Activated CD8-positive, alpha-beta memory T cell treated with anti-CD3 and anti-CD28 coated beads, Interleukin-2, amount 10 ng/mL, durations not matched to agents 7 days and 5 days (primary cell): ENCODE measurements at regions not wholly inside any gene's neighbourhood (a gene's known extent, or its start where the extent isn't known, plus 50 kb on each side); places are given as distances from the start of the nearest gene placed in this dataset.

Experiments
- ATAC-seq: fragments of 150-1000 bp; cut with Tn5 transposase; one replicate; pipeline ENCODE4 v1.10.0; 2021; ENCODE audit warnings: moderate library complexity
- CTCF ChIA-PET: fragments of 350-600 bp; sonication (Branson Sonifier 250); formaldehyde crosslinking; loops from one replicate; lab custom pipeline; 2021; ENCODE audit warnings: antibody characterized with exemption; lab: Charles Lee
- DNase-seq: peaks from one replicate; pipeline ENCODE4 v3.0.0-alpha.2; 2020
- H3K27ac Mint-ChIP-seq: one replicate; pipeline ENCODE4 v1.8.0; 2021; ENCODE audit warnings: mild to moderate bottlenecking, mixed read lengths
- H3K27me3 Mint-ChIP-seq: one replicate; pipeline ENCODE4 v1.8.0; 2021; ENCODE audit warnings: mixed read lengths
- H3K36me3 Mint-ChIP-seq: one replicate; pipeline ENCODE4 v1.8.0; 2021; ENCODE audit warnings: mild to moderate bottlenecking, mixed read lengths
- H3K4me1 Mint-ChIP-seq: one replicate; pipeline ENCODE4 v1.8.0; 2021; ENCODE audit warnings: mixed read lengths
- H3K4me3 Mint-ChIP-seq: one replicate; pipeline ENCODE4 v1.8.0; 2021; ENCODE audit warnings: mild to moderate bottlenecking, moderate library complexity, mixed read lengths
- H3K9me3 Mint-ChIP-seq: one replicate; pipeline ENCODE4 v1.8.0; 2022; ENCODE audit warnings: low read depth, mixed read lengths

GRCh38 chr16:79929260-79929965, 328.9 kb upstream of the MAF start:
- no peaks in the 10 kb centered on the region for H3K36me3 Mint-ChIP-seq
- H3K27me3 Mint-ChIP-seq, result peaks cover 2% of the 10 kb centered on the region
- ATAC-seq, result no peak
- no peak overlapping the region for H3K27ac Mint-ChIP-seq
- no peaks in the 10 kb centered on the region for H3K9me3 Mint-ChIP-seq
- H3K4me1 Mint-ChIP-seq, result no peaks in the 10 kb centered on the region
- no peak for DNase-seq
- H3K4me3 Mint-ChIP-seq, result no peak overlapping the region
- CTCF ChIA-PET, result no interaction called here

DNA sequence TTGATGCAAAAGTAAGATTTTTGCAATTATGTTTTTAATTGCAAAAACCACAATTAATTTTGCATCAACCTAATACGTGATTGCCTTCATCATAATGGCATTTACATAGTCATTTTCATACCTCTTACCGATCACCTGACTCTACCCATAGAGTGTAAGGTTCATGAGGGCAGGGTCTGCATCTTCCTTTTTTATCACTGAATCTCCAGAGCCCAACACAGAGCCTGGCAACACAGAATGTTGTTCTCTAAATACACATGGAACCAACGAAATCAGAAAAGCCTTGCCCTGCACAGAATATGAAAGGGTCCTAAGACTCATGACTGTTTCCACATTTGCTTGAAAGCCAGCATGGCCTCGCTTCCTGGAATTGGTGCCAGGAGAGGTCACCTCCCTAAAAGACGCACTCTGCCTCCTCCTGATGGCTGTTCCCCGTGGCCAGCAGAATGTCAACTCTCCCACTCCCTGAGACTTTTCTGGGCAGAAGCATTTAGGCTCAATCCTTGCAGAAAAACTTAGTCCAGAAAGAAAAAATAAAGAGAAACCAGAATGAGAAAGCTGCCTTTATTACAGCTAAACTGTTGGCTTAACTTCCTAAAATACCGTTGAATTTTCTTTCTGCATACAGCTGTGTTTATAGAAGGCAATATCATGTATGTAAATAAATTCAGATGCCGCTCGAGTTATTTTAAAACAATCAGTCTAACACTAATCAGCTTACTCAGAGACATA, 327.8 kb upstream of the MAF start:
- no peak overlapping the region for H3K27ac Mint-ChIP-seq
- DNase-seq (no peak), ATAC-seq (no peak)
- no peak overlapping the region for H3K4me3 Mint-ChIP-seq
- no peaks in the 10 kb centered on the region for H3K36me3 Mint-ChIP-seq
- no peaks in the 10 kb centered on the region for H3K9me3 Mint-ChIP-seq
- no peaks in the 10 kb centered on the region for H3K4me1 Mint-ChIP-seq
- CTCF ChIA-PET, result no interaction called here
- peaks cover 5% of the 10 kb centered on the region for H3K27me3 Mint-ChIP-seq

DNA sequence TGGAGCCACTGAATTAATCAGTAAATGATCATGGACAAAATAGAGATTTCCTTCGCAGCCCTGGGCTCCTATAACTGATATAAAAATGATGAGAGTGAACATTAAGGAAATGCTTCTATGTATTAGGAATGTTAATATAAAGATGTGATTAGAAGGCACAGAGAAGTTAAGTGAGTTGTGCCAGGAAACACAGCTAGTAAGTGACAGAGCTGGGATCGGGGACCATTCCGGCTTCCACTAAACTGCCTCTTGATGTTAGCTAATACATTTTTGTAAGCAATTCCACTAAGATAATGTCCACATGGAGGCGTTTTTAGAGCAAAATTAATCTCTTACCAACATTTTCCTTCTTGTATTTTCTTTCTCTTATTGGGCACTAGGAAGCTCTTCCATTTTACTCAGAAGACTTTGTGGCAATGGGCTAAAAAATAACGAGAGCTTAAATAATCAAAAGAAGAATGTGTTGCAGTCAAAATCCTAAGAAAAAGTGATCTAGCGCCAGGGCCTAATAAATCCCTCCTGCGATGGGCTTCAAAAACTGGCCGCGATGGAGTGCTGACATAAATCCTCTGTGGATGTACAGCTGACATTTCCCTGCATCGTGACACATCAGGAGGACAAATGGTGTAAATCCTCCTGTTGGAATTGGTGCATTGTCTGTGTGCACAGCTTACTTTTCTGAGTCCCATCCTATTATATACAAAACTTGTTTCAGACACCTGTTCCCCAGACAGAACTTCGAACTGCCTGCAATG, 326.1 kb upstream of the MAF start:
- ATAC-seq, result no peak
- no peak overlapping the region for H3K4me3 Mint-ChIP-seq
- no peaks in the 10 kb centered on the region for H3K4me1 Mint-ChIP-seq
- H3K27me3 Mint-ChIP-seq, result peaks cover 5% of the 10 kb centered on the region
- no peaks in the 10 kb centered on the region for H3K36me3 Mint-ChIP-seq
- DNase-seq, result no peak
- H3K9me3 Mint-ChIP-seq, result no peaks in the 10 kb centered on the region
- H3K27ac Mint-ChIP-seq, result no peak overlapping the region
- CTCF ChIA-PET, result no interaction called here

DNA sequence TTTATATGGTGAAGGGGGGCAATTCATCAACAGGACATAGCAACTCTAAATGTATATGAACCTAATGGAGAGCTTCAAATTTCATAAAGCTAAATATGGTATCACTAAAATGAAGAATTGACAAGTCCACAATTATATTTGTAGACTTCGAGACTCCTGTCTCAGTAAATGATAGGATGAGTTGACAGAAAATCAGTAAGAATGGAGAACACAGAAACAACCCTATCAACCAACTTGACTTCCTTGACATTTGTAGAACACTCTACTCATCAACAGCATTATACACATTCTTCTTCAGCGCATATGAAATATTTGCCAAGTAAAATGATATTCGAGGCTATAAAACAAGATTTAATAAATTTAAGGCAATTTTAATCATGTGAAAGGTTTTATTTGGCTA, 322.9 kb upstream of the MAF start:
- Mint-ChIP-seq H3K9me3 (no peaks in the 10 kb centered on the region), H3K4me3 (no peak overlapping the region), H3K4me1 (peaks cover 5% of the 10 kb centered on the region), H3K27me3 (peaks cover 17% of the 10 kb centered on the region), H3K36me3 (no peaks in the 10 kb centered on the region), H3K27ac (no peak overlapping the region)
- DNase-seq, result no peak
- ATAC-seq, result no peak
- CTCF ChIA-PET, result no interaction called here

GRCh38 chr16:79920685-79921084, 320.1 kb upstream of the MAF start:
- Mint-ChIP-seq H3K9me3 (no peaks in the 10 kb centered on the region), H3K27me3 (peaks cover 18% of the 10 kb centered on the region), H3K27ac (no peak overlapping the region), H3K4me1 (peaks cover 5% of the 10 kb centered on the region), H3K36me3 (no peaks in the 10 kb centered on the region), H3K4me3 (no peak overlapping the region)
- ATAC-seq, result no peak
- CTCF ChIA-PET, result no interaction called here
- DNase-seq, result no peak

DNA sequence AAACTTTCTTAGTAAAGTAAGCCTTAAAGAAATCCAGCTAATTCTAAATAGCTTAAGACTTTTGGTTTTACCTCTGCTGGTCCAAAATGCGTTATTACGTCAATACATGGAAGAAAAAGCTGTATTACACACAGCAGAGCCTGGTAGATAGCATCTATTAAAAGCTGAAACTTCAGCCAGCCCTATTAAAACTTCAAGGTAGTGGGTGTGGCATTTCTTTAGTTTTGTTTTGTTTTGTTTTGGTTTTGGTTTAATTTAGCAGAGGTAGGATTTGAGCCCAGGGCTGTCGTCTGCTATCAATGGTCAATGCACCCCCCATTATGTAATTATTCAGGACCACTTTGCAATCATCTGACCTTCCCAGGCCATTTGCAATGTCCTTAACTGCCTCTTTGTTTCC, 318.4 kb upstream of the MAF start:
- ATAC-seq, result no peak
- no peak for DNase-seq
- Mint-ChIP-seq H3K27me3 (peaks cover 16% of the 10 kb centered on the region), H3K36me3 (no peaks in the 10 kb centered on the region), H3K4me1 (peaks cover 5% of the 10 kb centered on the region), H3K27ac (no peak overlapping the region), H3K9me3 (no peaks in the 10 kb centered on the region), H3K4me3 (no peak overlapping the region)
- CTCF ChIA-PET, result no interaction called here

GRCh38 chr16:79915761-79916160, 315.2 kb upstream of the MAF start:
- Mint-ChIP-seq H3K4me3 (no peak overlapping the region), H3K36me3 (no peaks in the 10 kb centered on the region), H3K4me1 (peaks cover 5% of the 10 kb centered on the region), H3K9me3 (no peaks in the 10 kb centered on the region), H3K27me3 (peaks cover 15% of the 10 kb centered on the region), H3K27ac (no peak overlapping the region)
- DNase-seq (no peak), ATAC-seq (no peak)
- CTCF ChIA-PET, result no interaction called here

- Mint-ChIP-seq H3K27ac (no peak overlapping the region), H3K27me3 (peaks cover 18% of the 10 kb centered on the region), H3K4me1 (peaks cover 5% of the 10 kb centered on the region), H3K36me3 (no peaks in the 10 kb centered on the region), H3K9me3 (no peaks in the 10 kb centered on the region), H3K4me3 (no peak overlapping the region)
- CTCF ChIA-PET, result no interaction called here
- DNase-seq, result no peak
- ATAC-seq, result no peak
Observed at GRCh38 chr16:79914961-79915720, 314.6 kb upstream of the MAF start.

DNA sequence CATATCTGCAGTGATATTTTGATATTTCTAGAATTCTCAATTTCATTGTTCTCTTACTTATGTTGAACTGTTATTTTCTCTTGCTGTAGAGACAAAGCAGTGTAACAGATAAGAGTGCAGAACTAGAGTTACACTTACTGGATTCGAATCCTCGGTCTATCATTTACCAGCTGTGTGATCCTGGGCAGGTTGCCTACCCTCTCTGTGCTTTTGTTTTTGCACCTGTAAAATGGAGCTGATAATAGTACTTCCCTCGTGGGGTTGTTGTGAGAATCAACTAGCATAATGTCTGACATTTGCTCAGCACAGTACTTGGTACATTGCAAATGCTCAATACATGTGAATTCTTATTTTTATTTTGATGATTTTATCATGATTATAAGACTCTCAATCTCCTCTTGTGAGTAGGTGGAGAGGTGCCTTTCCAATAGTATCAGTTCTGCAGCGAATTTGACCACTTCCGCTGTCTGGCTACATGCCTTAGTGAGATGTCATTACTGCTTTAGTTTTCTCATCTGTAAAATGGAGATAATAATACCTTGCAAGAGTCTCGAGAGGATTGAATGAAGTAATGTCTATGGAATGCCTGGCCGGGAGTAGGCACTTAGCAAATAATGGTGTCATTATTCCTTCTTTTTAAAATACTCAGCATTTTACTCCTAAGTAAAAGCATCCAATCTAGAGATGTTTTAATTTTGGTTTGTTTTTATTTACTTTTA, 312.2 kb upstream of the MAF start:
- Mint-ChIP-seq H3K27ac (no peak overlapping the region), H3K4me3 (no peak overlapping the region), H3K36me3 (no peaks in the 10 kb centered on the region), H3K9me3 (no peaks in the 10 kb centered on the region), H3K4me1 (no peaks in the 10 kb centered on the region), H3K27me3 (peaks cover 10% of the 10 kb centered on the region)
- no peak for ATAC-seq
- CTCF ChIA-PET, result no interaction called here
- DNase-seq, result no peak

DNA sequence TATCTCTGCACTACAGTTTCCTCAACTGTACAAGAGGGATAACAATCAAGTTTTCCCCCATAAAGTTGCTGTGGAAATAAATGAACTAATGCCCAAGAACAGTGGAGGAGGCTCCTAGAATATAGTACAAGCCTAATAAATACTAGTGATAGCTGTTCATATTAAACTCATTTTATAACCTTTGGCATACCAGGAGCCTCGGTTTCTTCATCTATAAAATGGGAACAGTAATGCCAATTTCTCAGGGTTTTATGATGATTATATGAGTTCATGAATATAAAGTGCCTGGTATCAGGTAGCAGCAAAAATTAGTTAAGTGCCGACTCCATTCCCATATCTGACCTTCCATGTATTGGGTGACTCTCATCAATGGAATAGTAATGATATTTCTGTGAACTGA, 311.1 kb upstream of the MAF start:
- no peak overlapping the region for H3K4me3 Mint-ChIP-seq
- peaks cover 12% of the 10 kb centered on the region for H3K27me3 Mint-ChIP-seq
- H3K4me1 Mint-ChIP-seq, result no peaks in the 10 kb centered on the region
- DNase-seq (no peak), ATAC-seq (no peak)
- H3K36me3 Mint-ChIP-seq, result no peaks in the 10 kb centered on the region
- CTCF ChIA-PET, result no interaction called here
- no peaks in the 10 kb centered on the region for H3K9me3 Mint-ChIP-seq
- H3K27ac Mint-ChIP-seq, result no peak overlapping the region

DNA sequence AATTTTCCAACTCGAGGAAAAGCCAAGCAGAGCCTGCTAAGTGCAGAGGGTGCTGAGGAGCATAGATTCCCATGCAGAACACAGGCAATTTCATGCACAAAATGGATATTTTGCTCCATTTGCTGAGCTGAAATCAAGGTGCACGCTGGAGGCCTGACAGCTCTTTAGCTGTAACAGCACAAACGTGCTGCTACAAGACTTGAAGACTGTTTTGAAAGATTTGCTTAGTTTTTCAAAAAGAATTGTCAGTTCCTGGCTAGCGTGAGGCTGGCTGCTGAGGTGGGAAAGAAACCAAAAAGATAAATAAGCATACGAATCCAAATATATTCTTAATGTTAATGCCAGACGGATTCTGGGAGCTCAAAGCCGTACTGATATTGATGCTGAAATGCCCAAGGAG, 309.0 kb upstream of the MAF start:
- no peak for ATAC-seq
- no peaks in the 10 kb centered on the region for H3K4me1 Mint-ChIP-seq
- H3K9me3 Mint-ChIP-seq, result no peaks in the 10 kb centered on the region
- no peak overlapping the region for H3K27ac Mint-ChIP-seq
- no peak overlapping the region for H3K4me3 Mint-ChIP-seq
- DNase-seq, result no peak
- peaks cover 12% of the 10 kb centered on the region for H3K27me3 Mint-ChIP-seq
- no peaks in the 10 kb centered on the region for H3K36me3 Mint-ChIP-seq
- CTCF ChIA-PET, result no interaction called here

DNA sequence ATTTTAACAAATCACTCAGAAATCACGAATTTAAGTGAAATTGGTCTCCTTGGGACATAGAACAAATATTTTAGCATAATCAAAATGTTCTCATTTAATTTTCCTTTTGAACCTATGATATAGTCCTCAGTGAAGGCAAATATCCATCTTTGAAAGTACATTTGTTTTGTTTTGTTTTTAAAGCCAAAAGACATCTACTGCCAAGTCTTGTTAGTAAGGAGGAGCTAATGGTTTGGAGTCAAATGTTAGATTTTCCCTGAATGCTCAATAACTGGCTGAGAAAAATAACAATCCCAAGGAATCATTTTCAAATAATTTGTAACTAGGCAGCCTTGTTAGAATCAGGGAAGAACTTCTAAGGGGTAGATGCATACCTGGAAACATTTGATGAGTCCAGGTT, 302.9 kb upstream of the MAF start:
- no peaks in the 10 kb centered on the region for H3K36me3 Mint-ChIP-seq

GRCh38 chr16:79902351-79902750, 301.8 kb upstream of the MAF start:
- Mint-ChIP-seq H3K36me3 (no peaks in the 10 kb centered on the region), H3K27ac (no peak overlapping the region), H3K4me1 (no peaks in the 10 kb centered on the region), H3K4me3 (no peak overlapping the region), H3K27me3 (peaks cover 2% of the 10 kb centered on the region), H3K9me3 (peaks cover 2% of the 10 kb centered on the region)
- ATAC-seq (no peak), DNase-seq (no peak)
- CTCF ChIA-PET, result no interaction called here

More for the DNA sequence above, 302.9 kb upstream of the MAF start:
- H3K27ac Mint-ChIP-seq, result no peak overlapping the region
- ATAC-seq (no peak), DNase-seq (no peak)
- CTCF ChIA-PET, result no interaction called here
- peaks cover 2% of the 10 kb centered on the region for H3K9me3 Mint-ChIP-seq
- H3K4me3 Mint-ChIP-seq, result no peak overlapping the region
- H3K27me3 Mint-ChIP-seq, result peaks cover 2% of the 10 kb centered on the region
- no peaks in the 10 kb centered on the region for H3K4me1 Mint-ChIP-seq
